ENCODE measurements at regions not wholly inside any gene's neighbourhood (a gene's known extent, or its start where the extent isn't known, plus 50 kb on each side); places are given as distances from the start of the nearest gene placed in this dataset.
A peak's percentile ranks its signal among the peaks of the same experiment; 100 is the strongest.

- peak overlapping the region; percentile 32; the same call in 1 of the 2 replicates for H3K27ac ChIP-seq
These were observed 104.0 kb downstream of the FAM53A start for GRCh38 chr4:1579901-1580691.

GRCh38 chr4:1579001-1579900, 104.9 kb downstream of the FAM53A start:
- TF ChIP-seq ZFX (IDR thresholded peaks at IDR 0.05) (no peak), CTCF (conservative IDR thresholded peaks at IDR 0.05) (peak; percentile 88)
- peak overlapping the region; percentile 32 for H3K27ac ChIP-seq

More at GRCh38 chr4:1579901-1580691, 104.0 kb downstream of the FAM53A start:
- TF ChIP-seq ZFX (IDR thresholded peaks at IDR 0.05): no peak
- no peak for TF ChIP-seq CTCF (conservative IDR thresholded peaks at IDR 0.05)

- no peak overlapping the region for H3K27ac ChIP-seq
- TF ChIP-seq CTCF (conservative IDR thresholded peaks at IDR 0.05) (no peak), ZFX (IDR thresholded peaks at IDR 0.05) (no peak)
These were observed 105.8 kb downstream of the FAM53A start for GRCh38 chr4:1578251-1578773.

GRCh38 chr4:1577822-1578217, 106.3 kb downstream of the FAM53A start:
- no peak overlapping the region for H3K27ac ChIP-seq
- no peak for TF ChIP-seq ZFX (IDR thresholded peaks at IDR 0.05)
- TF ChIP-seq CTCF (conservative IDR thresholded peaks at IDR 0.05): no peak

- H3K27ac ChIP-seq: no peak overlapping the region
- TF ChIP-seq CTCF (conservative IDR thresholded peaks at IDR 0.05) (no peak), ZFX (IDR thresholded peaks at IDR 0.05) (no peak)
These were observed 106.9 kb downstream of the FAM53A start for GRCh38 chr4:1576961-1577821.

- TF ChIP-seq CTCF (conservative IDR thresholded peaks at IDR 0.05) (no peak), ZFX (IDR thresholded peaks at IDR 0.05) (no peak)
- H3K27ac ChIP-seq: no peak overlapping the region
These were observed 107.7 kb downstream of the FAM53A start for GRCh38 chr4:1576304-1576960.

Measured in C4-2B (cell line).